GM12874 (cell line): ENCODE measurements at regions not wholly inside any gene's neighbourhood (a gene's known extent, or its start where the extent isn't known, plus 50 kb on each side); places are given as distances from the start of the nearest gene placed in this dataset.

ENCODE experiments used
- TF ChIP-seq, protein P1 (sequence below): IDR thresholded peaks from 2 replicates; pipeline ENCODE4 v1.5.1; 2011; ENCODE audit warnings: low read depth, mild to moderate bottlenecking, control low read depth, low read length, moderate library complexity; ENCODE audit not compliant: insufficient read depth

DNA sequence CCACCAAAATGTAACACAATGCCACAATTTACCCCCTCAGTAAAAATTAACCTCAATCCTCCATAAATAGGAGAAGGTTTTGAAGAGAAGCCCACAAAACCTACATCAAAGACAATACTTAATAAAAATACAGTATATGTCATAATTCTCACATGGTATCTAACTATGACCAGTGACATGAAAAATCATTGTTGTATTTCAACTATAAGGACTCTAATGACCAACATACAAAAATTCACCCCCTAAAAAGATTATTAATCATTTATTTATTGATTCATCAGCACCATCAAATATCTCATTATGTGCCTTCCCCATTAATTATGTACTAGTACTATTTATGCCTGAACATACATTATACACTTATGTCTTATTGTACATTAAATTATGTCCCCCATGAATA, 77.1 kb upstream of the ZMAT1 start:
- TF ChIP-seq, protein P1, sequence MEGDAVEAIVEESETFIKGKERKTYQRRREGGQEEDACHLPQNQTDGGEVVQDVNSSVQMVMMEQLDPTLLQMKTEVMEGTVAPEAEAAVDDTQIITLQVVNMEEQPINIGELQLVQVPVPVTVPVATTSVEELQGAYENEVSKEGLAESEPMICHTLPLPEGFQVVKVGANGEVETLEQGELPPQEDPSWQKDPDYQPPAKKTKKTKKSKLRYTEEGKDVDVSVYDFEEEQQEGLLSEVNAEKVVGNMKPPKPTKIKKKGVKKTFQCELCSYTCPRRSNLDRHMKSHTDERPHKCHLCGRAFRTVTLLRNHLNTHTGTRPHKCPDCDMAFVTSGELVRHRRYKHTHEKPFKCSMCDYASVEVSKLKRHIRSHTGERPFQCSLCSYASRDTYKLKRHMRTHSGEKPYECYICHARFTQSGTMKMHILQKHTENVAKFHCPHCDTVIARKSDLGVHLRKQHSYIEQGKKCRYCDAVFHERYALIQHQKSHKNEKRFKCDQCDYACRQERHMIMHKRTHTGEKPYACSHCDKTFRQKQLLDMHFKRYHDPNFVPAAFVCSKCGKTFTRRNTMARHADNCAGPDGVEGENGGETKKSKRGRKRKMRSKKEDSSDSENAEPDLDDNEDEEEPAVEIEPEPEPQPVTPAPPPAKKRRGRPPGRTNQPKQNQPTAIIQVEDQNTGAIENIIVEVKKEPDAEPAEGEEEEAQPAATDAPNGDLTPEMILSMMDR: no peak

DNA sequence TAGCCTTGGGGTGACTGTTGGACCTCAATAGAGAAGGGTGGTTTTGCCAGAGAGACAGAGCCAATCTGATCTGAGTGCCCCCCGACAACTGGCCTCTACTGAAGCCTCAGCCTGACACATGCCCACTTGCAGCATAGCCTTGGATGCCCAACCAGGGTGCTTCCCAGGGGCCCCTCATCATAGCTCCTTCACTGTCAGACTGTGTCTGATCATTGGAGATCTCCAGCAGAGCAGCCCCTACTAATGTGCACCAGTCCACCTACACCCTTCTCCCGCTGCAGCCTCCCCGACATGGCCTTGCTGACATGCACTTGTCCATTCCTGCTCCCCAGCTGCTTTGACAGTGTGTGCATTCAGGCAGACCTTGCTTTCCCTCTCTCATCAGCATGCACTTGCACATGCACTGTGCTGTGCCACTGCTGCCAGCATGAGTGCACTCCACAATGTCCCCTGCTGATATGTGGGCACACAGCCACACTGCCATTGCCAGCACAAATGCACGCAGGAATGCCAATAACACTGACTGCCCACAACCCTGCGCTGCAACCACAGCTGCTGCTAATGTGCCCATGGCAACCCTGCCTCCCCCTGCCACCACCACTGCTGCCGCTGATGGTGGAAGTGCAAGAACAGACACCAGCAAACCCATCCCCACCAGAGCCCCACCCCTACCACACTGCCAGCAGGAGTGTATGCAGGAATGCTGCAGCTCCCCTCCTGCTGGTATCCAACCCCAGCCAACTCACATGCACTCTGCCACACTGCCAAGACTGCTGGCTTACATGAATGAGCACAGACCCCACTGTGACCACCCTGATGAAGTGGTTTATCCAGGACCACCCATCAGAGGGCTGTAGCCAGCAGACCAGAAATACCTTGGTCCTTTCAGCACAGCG, 68.1 kb upstream of the ZMAT1 start:
- TF ChIP-seq, protein P1: no peak

DNA sequence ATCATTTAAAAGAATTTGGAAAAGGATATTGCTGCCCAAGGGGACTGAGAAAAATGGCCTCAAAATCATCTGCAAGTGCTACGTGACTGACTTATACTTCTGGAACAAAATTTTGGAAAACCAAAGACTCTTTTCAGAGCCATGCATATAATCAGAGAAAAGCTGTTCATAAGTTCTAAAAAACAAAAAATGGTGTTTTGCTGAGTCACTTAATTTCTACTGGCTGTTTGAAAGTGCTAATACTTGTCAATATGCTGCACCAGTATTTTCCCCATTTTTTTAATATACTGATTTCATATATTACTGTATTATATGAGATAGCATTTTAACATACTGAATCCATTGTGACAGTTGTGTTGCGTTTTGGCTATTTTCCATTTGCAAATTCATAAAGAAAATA, 61.5 kb upstream of the ZMAT1 start:
- TF ChIP-seq, protein P1: no peak

DNA sequence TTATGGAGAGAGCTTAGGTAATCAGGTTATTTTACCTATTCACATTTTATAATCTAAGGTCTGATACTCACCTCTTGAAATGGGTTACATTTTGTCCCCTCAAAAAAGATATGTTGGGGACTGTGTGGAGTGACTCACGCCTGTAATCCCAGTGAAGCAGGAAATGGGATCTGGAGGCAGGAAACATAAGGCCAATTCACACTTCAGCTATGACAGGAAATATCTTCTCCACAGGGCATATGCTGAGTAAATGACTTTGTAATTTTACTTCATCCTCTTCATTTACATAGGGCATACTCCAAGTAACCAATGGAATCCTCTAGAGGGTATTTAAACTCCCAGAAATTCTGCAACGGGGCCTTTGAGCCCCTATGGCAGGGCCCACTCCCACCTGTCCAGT, 54.8 kb upstream of the ZMAT1 start:
- TF ChIP-seq, protein P1: no peak
